ENCODE measurements at regions not wholly inside any gene's neighbourhood (a gene's known extent, or its start where the extent isn't known, plus 50 kb on each side); places are given as distances from the start of the nearest gene placed in this dataset.

DNA sequence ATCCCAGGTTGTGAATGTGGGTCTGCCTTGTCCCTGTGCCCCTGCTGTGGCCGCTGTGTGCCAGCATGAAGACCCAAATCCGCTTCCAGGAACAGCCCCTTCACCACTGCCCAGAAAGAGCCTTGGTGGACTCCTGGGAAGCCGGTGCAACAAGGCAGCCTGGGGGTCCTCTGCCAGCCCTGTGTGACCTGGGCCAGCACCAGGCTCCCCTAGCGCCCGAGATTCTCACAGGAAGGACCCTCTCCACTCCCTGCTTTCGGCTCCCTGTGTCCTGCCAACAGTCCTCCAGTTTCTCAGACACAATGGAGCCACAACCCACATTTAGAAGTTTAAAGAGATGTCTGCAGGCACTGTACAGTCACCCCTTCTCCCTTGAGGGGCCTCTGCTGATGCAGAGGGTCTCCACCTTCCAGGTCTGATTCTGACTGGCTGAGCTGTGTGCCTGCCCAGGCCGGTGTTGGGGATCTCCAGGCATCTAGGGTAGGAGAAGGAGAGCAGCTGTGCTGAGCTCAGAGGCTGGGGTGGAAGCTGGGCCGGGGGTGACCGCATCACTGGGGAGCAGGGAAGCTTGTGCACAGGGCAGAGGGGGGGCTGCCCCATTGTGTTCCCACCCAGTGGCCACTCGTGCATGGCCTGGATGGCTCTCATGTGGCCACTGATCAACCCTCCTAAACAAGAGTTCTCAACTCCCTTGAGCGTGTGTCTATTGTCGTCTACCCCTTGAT lies 174.0 kb downstream of the IRX2 start:
- no peaks in the 10 kb centered on the region for H3K4me1 ChIP-seq (ENCODE audit: control insufficient read depth, extremely low read depth, insufficient read depth, low read length)
- DNase-seq (ENCODE audit: low read depth, low spot score) (no peak), FAIRE-seq (no peak)
- no peak overlapping the region for H3K27ac ChIP-seq (ENCODE audit: insufficient read depth, low read depth, low read length)
- no peak overlapping the region for H3K4me3 ChIP-seq (replicated peaks in 1 of 3; ENCODE audit: insufficient read depth in 1 of 3, low read depth in 1 of 3, low read length in 3 of 3)
- no peak overlapping the region for H3K9ac ChIP-seq (replicated peaks; ENCODE audit: extremely low read depth, insufficient read depth, low read length)
- H3K9me3 ChIP-seq (replicated peaks; ENCODE audit: control insufficient read depth, insufficient read depth, low read length) = peaks cover 2% of the 10 kb centered on the region
- no peaks in the 10 kb centered on the region for H3K36me3 ChIP-seq (ENCODE audit: control insufficient read depth in 2 of 2, extremely low read depth in 1 of 2, insufficient read depth in 2 of 2, low read length in 2 of 2)
- dilution Hi-C loops (cut with MboI; ENCODE audit: extremely low pct_ligation_motif_present, low sequenced_read_pairs) = no loop called here
- H3K27me3 ChIP-seq (ENCODE audit: control insufficient read depth in 2 of 2, insufficient read depth in 2 of 2, low read length in 2 of 2) = no peaks in the 10 kb centered on the region
- no peak overlapping the region for H2AFZ ChIP-seq (ENCODE audit: low read depth, low read length)
- BruUV-seq (replicated peaks) = no TSS peak
- ChIA-PET POLR2A (no interaction called here), CTCF (no interaction called here)
- intact Hi-C loops (cut with micrococcal nuclease) = no loop called here
- no peaks in the 10 kb centered on the region for H3K9me1 ChIP-seq (replicated peaks; ENCODE audit: control insufficient read depth, extremely low read depth, insufficient read depth, low read length)
- no peaks in the 10 kb centered on the region for H3K79me2 ChIP-seq (ENCODE audit: control insufficient read depth, insufficient read depth, low read length)
- no peaks in the 10 kb centered on the region for H4K20me1 ChIP-seq (replicated peaks; ENCODE audit: control insufficient read depth, extremely low read depth, insufficient read depth, low read length)
- TF ChIP-seq, protein P1, sequence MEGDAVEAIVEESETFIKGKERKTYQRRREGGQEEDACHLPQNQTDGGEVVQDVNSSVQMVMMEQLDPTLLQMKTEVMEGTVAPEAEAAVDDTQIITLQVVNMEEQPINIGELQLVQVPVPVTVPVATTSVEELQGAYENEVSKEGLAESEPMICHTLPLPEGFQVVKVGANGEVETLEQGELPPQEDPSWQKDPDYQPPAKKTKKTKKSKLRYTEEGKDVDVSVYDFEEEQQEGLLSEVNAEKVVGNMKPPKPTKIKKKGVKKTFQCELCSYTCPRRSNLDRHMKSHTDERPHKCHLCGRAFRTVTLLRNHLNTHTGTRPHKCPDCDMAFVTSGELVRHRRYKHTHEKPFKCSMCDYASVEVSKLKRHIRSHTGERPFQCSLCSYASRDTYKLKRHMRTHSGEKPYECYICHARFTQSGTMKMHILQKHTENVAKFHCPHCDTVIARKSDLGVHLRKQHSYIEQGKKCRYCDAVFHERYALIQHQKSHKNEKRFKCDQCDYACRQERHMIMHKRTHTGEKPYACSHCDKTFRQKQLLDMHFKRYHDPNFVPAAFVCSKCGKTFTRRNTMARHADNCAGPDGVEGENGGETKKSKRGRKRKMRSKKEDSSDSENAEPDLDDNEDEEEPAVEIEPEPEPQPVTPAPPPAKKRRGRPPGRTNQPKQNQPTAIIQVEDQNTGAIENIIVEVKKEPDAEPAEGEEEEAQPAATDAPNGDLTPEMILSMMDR (IDR thresholded peaks at IDR 0.05; ENCODE audit: extremely low read depth in 1 of 2, insufficient read depth in 1 of 2, low read depth in 1 of 2, low read length in 2 of 2) = no peak
- TF ChIP-seq, protein P2, sequence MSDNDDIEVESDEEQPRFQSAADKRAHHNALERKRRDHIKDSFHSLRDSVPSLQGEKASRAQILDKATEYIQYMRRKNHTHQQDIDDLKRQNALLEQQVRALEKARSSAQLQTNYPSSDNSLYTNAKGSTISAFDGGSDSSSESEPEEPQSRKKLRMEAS (IDR thresholded peaks at IDR 0.05; ENCODE audit: insufficient read depth, insufficient read length) = no peak
- TF ChIP-seq POLR2A (IDR thresholded peaks at IDR 0.05; ENCODE audit: low read depth, low read length) = no peak
- no peak for TF ChIP-seq JUN (IDR thresholded peaks at IDR 0.05; ENCODE audit: borderline replicate concordance, insufficient read depth, insufficient read length, low read depth)
- TF ChIP-seq FOS (IDR thresholded peaks at IDR 0.05; ENCODE audit: borderline replicate concordance, insufficient read depth, low read length) = no peak
- TF ChIP-seq GATA2 (IDR thresholded peaks at IDR 0.05; ENCODE audit: insufficient read depth, insufficient read length, low read depth, low read length) = no peak
- TF ChIP-seq MYC (IDR thresholded peaks at IDR 0.05; ENCODE audit: low read depth, low read length) = no peak
- no peak for TF ChIP-seq EZH2 (IDR thresholded peaks at IDR 0.05; ENCODE audit: borderline replicate concordance, low read depth, low read length, severe bottlenecking)
- TF ChIP-seq POLR2AphosphoS5 (IDR thresholded peaks at IDR 0.05; ENCODE audit: insufficient read depth, low read depth, low read length) = no peak
- no peak overlapping the region for H3K4me2 ChIP-seq (ENCODE audit: insufficient read depth, low read length)

Data from endothelial cell of umbilical vein (primary cell).